Right renal pelvis (tissue), 4 donors: ENCODE measurements at regions not wholly inside any gene's neighbourhood (a gene's known extent, or its start where the extent isn't known, plus 50 kb on each side); places are given as distances from the start of the nearest gene placed in this dataset.

Source experiments
- DNase-seq, 4 donors: peaks; one replicate each; pipeline ENCODE4 v3.0.0-alpha.2; 2013; ENCODE audit warnings: low read depth in 4 of 4, low spot score in 3 of 4, missing footprints in 1 of 4

GRCh38 chr11:45556851-45557707 is 108.3 kb downstream of the CHST1 start:
- DNase-seq, result no peak

- no peak for DNase-seq
These were observed 111.0 kb downstream of the CHST1 start for GRCh38 chr11:45554230-45554967.

GRCh38 chr11:45553383-45553936 is 112.0 kb downstream of the CHST1 start:
- no peak for DNase-seq

- no peak for DNase-seq
These were observed 114.2 kb downstream of the CHST1 start for GRCh38 chr11:45551191-45551713.

- DNase-seq, result no peak
These were observed 116.2 kb downstream of the CHST1 start for GRCh38 chr11:45549257-45549656.

GRCh38 chr11:45546366-45546765 is 119.1 kb downstream of the CHST1 start:
- DNase-seq, result no peak

- no peak for DNase-seq
These were observed 120.6 kb downstream of the CHST1 start for GRCh38 chr11:45544826-45545225.

- no peak for DNase-seq
These were observed 121.5 kb downstream of the CHST1 start for GRCh38 chr11:45543808-45544422.

- DNase-seq, result no peak
These were observed 122.3 kb downstream of the CHST1 start for GRCh38 chr11:45543081-45543480.

GRCh38 chr11:45541693-45542434 is 123.6 kb downstream of the CHST1 start:
- DNase-seq, result no peak

- no peak for DNase-seq
These were observed 126.5 kb downstream of the CHST1 start for GRCh38 chr11:45538939-45539338.

GRCh38 chr11:45538363-45538762 is 127.1 kb downstream of the CHST1 start:
- DNase-seq, result no peak

- no peak for DNase-seq
These were observed 127.8 kb downstream of the CHST1 start for GRCh38 chr11:45537614-45538013.

GRCh38 chr11:45535033-45535432 is 130.4 kb downstream of the CHST1 start:
- no peak for DNase-seq

GRCh38 chr11:45534132-45534531 is 131.3 kb downstream of the CHST1 start:
- DNase-seq, result no peak

GRCh38 chr11:45532546-45532945 is 132.9 kb downstream of the CHST1 start:
- DNase-seq, result no peak

- DNase-seq, result no peak
These were observed 134.6 kb downstream of the CHST1 start for GRCh38 chr11:45530776-45531175.

GRCh38 chr11:45530111-45530510 is 135.3 kb downstream of the CHST1 start:
- no peak for DNase-seq

- no peak for DNase-seq
These were observed 137.0 kb downstream of the CHST1 start for GRCh38 chr11:45528435-45528834.

- no peak for DNase-seq
These were observed 137.5 kb downstream of the CHST1 start for GRCh38 chr11:45527898-45528297.
